ENCODE measurements at regions not wholly inside any gene's neighbourhood (a gene's known extent, or its start where the extent isn't known, plus 50 kb on each side); places are given as distances from the start of the nearest gene placed in this dataset.
"Not testable (repeated sequence)": the region's sequence is repeated elsewhere in the genome, so short reads cannot be mapped to it uniquely, and the experiment has no call there.

DNA sequence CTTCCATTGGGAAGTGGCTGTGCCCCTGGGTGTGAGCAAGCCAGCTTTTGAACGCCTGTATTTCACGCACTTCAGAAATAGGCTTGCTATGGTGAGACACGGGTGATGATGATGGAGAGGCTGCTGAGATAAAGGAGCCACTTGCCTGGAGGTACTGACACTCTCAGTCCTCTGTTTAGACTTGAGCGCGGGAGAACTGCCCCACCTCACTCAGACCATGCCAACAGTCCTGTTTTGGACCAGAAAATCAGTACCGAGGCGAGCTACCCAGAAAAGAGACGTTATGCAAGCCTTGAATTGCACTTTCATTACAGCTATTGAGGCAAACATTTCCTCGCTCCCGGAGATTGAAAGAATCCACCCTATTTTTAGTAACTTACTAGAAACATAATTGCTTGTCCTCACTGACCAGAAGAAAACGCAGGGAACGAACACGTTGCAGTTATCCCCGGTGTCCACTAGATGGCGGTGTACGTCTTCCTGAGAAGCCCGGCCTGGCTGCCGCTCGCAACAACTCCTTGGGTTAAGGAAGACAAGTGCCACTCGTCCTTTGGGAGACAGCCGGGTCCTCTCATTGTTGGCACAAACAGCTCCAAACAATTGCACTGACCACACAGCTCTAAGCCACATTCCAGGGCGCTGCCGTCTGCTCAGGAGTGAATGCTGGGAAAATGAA, 142.4 kb downstream of the PSAT1 start:
- Mint-ChIP-seq H3K36me3 (ENCODE audit: low read depth) (no peaks in the 10 kb centered on the region), H3K4me1 (ENCODE audit: low read depth) (peaks cover 4% of the 10 kb centered on the region), H3K9me3 (no peaks in the 10 kb centered on the region), H3K4me3 (no peak overlapping the region), H3K27ac (no peak overlapping the region), H3K27me3 (ENCODE audit: low read depth) (peaks cover 21% of the 10 kb centered on the region)
- CTCF ChIA-PET, result interaction anchor here (0.6 to 1.5 kb wide), 11 partner anchors 8 to 1426 kb away, joined by 3 to 11 read pairs (median 3); no protein-coding TSS in a partner anchor
- DNase-seq, result peak; percentile 79
- intact Hi-C loops (cut with micrococcal nuclease), result loop anchor here (1.0 kb wide), 1 partner anchor 163 kb away; no protein-coding TSS in a partner anchor

DNA sequence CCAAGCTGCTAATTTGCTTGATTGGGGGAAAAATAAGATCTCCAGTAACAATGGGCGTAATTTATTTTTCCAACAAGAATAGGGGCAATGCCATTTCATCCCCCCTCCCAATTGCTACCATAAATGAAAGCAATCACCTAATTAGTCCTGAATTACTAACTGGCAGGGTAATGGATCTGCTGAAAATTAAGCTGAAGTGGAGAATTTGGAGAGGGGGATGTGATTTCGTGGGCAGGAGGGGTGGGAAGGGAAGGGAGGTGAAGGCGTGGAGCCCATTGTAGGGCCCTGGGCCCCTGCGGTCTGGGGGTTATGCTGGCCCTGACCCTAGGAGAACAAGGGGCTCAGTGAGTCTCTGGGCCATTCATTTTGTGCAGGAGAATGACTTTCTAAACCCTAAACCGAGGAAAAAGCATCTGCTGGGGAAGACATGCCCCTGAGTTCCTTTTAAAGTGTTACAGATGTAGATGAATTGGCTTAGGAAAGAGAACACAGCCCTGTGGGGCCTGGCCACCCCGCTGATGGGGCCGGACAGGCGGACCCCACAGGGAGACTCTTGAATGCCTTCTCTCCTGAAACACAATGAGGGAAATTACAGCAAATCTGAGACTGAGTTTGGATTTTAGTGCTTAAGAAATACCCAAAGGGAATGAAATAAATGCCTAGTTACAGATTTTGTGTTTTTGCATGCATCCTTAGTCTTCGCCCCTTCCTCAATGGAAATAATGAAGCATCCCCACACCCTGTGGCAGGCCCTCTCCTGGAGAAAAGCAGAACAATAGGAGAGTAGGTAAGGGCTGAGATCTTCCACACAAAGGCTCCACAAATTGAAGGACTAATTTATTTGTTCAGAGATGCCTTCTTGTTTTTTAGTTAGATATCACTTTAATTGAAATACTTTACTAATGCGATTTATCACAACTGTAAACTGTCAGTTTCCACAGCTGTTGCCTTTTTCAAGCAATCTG, 143.2 kb downstream of the PSAT1 start:
- intact Hi-C loops (cut with micrococcal nuclease), result loop anchor here (1.0 kb wide), 1 partner anchor 162 kb away; no protein-coding TSS in a partner anchor
- no peaks in the 10 kb centered on the region for H3K9me3 Mint-ChIP-seq

DNA sequence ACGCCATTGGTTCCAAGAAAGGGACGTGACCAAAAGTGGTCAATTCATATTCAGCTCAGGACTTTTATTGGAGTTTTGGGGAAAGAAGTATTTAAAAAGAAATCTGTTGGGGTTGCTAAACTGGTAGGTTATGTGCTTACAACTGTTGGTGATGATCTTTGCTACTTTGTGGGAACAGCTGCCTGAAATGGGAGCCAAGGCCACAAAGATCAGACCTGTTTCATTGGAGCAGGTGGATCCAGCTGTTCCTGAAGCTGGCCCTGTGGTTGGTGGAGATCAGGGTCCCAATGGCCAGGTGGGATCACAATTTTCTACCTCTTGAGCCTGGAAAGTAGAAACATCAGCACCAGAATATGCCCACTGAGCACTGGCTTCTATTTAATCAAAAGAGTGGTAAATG, 144.5 kb downstream of the PSAT1 start:
- Mint-ChIP-seq H3K4me1 (ENCODE audit: low read depth) (peaks cover 4% of the 10 kb centered on the region), H3K4me3 (no peak overlapping the region), H3K27me3 (ENCODE audit: low read depth) (peaks cover 16% of the 10 kb centered on the region), H3K9me3 (no peaks in the 10 kb centered on the region), H3K27ac (no peak overlapping the region), H3K36me3 (ENCODE audit: low read depth) (no peaks in the 10 kb centered on the region)
- CTCF ChIA-PET, result interaction anchor here (0.6 kb wide), 1 partner anchor 909 kb away, joined by 4 read pairs; no protein-coding TSS in a partner anchor
- DNase-seq, result no peak
- intact Hi-C loops (cut with micrococcal nuclease), result no loop called here

More for the DNA sequence above, 143.2 kb downstream of the PSAT1 start:
- DNase-seq, result no peak
- CTCF ChIA-PET, result interaction anchor here (0.6 to 1.5 kb wide), 12 partner anchors 8 to 1425 kb away, joined by 3 to 11 read pairs (median 4); no protein-coding TSS in a partner anchor
- Mint-ChIP-seq H3K4me1 (ENCODE audit: low read depth) (peaks cover 4% of the 10 kb centered on the region), H3K36me3 (ENCODE audit: low read depth) (no peaks in the 10 kb centered on the region), H3K4me3 (no peak overlapping the region), H3K27me3 (ENCODE audit: low read depth) (peaks cover 18% of the 10 kb centered on the region), H3K27ac (no peak overlapping the region)

DNA sequence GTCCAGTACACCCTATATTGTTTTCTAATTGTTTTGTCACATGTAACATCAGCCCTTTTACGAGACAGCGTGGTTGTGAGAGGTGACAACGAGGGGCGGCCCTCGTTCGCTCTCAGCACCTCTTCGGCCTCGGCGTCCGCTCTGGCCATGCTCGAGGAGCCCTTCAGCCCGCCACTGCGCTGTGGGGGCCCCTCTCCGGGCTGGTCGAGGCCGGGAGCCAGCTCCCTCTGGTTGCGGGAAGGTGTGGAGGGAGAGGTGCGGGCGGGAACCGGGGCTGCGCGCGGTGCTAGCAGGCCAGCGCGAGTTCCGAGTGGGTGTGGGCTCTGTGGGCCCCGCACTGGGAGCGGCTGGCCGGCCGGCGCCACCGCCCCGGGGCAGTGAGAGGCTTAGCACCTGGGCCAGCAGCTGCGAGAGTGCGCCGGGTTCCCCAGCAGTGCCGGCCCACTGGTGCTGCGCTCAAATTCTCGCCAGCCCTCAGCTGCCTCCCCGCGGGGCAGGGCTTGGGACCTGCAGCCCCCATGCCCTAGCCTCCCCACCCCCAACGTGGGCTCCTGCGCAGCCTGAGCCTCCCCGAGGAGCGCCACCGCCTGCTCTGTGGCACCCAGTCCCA, 145.0 kb downstream of the PSAT1 start:
- H3K27me3 Mint-ChIP-seq (ENCODE audit: low read depth), result peaks cover 14% of the 10 kb centered on the region
- intact Hi-C loops (cut with micrococcal nuclease), result no loop called here
- H3K9me3 Mint-ChIP-seq, result no peaks in the 10 kb centered on the region
- H3K4me3 Mint-ChIP-seq, result no peak overlapping the region
- CTCF ChIA-PET, result interaction anchor here (0.6 kb wide), 1 partner anchor 73 kb away, joined by 3 read pairs; no protein-coding TSS in a partner anchor
- peaks cover 4% of the 10 kb centered on the region for H3K4me1 Mint-ChIP-seq (ENCODE audit: low read depth)
- no peak overlapping the region for H3K27ac Mint-ChIP-seq
- no peaks in the 10 kb centered on the region for H3K36me3 Mint-ChIP-seq (ENCODE audit: low read depth)
- DNase-seq, result no peak

DNA sequence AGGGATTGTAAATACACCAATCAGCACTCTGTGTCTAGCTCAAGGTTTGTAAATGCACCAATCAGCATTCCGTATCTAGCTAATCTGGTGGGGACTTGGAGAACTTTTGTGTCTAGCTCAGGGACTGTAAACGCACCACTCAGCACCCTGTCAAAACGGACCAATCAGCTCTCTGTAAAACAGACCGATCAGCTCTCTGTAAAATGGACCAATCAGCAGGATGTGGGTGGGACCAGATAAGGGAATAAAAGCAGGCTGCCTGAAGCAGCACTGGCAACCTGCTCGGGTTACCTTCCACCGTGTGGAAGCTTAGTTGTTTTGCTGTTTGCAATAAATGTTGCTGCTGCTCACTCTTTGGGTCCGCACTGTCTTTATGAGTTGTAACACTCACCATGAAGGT, 145.7 kb downstream of the PSAT1 start:
- H3K4me3 Mint-ChIP-seq; intact Hi-C loops (cut with micrococcal nuclease): not testable (repeated sequence)

DNA sequence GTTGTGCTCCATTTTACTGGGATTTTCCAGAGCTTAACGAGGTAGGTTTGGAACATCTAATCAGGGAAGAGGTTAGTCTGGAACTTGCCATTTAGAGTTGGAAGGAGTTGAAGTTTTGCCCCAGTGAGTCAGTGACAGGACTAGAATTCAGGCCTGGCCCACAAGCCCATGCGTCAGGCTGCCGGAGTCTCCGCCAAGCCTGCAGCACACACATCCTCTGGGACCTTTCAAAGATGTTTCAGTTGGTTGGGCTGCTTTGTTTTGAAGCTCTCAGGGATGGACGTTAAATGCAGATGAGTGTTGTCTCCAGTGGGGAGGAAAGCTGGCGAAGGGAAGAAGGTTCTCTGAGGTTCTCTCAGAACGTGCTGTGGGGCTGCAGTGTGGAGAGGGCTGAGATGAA, 147.0 kb downstream of the PSAT1 start:
- no peak overlapping the region for H3K4me3 Mint-ChIP-seq
- CTCF ChIA-PET, result interaction anchor here (0.6 kb wide), 1 partner anchor 34 kb away, joined by 3 read pairs; no protein-coding TSS in a partner anchor
- H3K27ac Mint-ChIP-seq, result no peak overlapping the region
- H3K27me3 Mint-ChIP-seq (ENCODE audit: low read depth), result peaks cover 11% of the 10 kb centered on the region
- intact Hi-C loops (cut with micrococcal nuclease), result no loop called here
- no peaks in the 10 kb centered on the region for H3K36me3 Mint-ChIP-seq (ENCODE audit: low read depth)
- peaks cover 1% of the 10 kb centered on the region for H3K9me3 Mint-ChIP-seq
- no peak for DNase-seq
- peaks cover 4% of the 10 kb centered on the region for H3K4me1 Mint-ChIP-seq (ENCODE audit: low read depth)

More for the DNA sequence above, 145.7 kb downstream of the PSAT1 start:
- H3K27ac Mint-ChIP-seq; H3K36me3 Mint-ChIP-seq (ENCODE audit: low read depth); H3K4me1 Mint-ChIP-seq (ENCODE audit: low read depth); DNase-seq; H3K9me3 Mint-ChIP-seq: not testable (repeated sequence)
- CTCF ChIA-PET, result interaction anchor here (0.6 kb wide), 1 partner anchor 73 kb away, joined by 3 read pairs; no protein-coding TSS in a partner anchor
- peaks cover 14% of the 10 kb centered on the region for H3K27me3 Mint-ChIP-seq (ENCODE audit: low read depth)

DNA sequence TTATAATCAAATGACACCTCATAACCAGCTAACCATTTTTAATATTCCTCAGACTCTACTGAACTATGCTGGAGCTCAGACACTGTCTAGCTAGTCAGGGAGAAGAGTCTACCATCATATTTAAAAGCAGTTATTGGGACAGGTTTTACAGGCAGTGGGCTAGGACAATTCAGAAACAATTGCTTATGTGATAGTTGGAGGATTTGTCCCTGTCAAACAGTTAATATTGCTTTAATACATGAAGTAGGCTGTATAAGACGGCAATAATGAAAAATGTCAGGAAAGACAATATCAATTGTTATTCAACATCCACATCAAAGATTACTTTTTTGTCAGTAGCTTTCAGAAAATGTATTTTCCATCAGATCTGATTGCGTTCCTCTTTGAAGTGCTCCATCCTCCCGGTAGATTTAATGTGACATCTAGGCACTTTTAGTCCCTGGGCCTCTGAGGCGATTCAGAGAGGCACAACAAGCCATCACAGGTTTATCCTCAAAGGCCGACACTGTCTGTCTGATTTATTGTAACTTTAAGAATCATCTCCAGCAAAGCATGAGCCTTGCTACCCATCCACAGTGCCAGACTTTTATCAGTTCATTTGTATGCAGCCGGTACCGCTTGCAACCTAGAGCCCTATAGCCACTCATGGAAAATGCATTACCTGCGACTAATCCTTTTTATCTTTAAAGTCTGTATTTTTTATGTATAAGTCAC, 152.2 kb downstream of the PSAT1 start:
- DNase-seq, result no peak
- Mint-ChIP-seq H3K4me3 (no peak overlapping the region), H3K9me3 (peaks cover 1% of the 10 kb centered on the region), H3K4me1 (ENCODE audit: low read depth) (no peaks in the 10 kb centered on the region), H3K36me3 (ENCODE audit: low read depth) (no peaks in the 10 kb centered on the region), H3K27me3 (ENCODE audit: low read depth) (peaks cover 7% of the 10 kb centered on the region), H3K27ac (no peak overlapping the region)
- CTCF ChIA-PET, result interaction anchor here (1.6 kb wide), 1 partner anchor 10 kb away, joined by 4 read pairs; no protein-coding TSS in a partner anchor
- intact Hi-C loops (cut with micrococcal nuclease), result no loop called here

DNA sequence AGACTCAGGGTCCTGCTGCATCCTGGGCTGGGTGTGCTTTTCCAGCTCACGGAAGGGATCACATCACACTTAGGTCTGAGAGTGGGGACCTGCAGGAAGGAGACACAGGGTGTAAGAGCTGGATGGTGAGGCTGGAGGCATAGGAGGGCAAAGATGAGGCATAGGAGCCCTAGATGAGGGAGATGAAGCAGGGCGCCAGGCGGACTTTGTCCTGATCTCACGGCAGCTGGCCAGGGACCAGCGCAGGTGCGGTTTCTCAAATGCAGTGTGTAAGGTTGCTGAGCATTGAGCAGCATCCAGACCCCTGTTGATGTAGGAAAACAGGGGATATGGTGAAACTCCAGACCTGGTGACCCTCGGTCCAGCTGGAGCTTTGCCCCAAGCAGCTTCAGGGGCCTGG, 156.5 kb downstream of the PSAT1 start:
- no peak overlapping the region for H3K4me3 Mint-ChIP-seq

DNA sequence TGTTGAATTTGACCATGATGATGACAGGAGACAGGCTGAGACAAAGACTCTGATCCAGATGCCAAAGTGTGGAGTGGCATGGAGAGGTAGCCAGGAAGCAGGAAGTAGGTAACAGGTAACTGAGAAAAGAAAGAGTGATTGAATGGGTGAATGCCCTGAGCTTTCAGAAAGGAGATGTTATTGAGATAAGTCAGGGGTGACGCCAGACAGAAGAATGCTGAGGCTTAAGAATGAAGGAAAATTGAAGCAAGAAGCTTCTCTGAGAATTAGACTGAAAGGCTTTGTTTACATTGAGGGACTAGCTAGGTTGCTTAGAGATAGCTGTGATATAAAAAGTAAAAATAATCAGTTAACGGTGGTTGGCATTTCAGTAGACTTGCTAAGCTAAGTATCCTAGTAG, 165.7 kb downstream of the PSAT1 start:
- Mint-ChIP-seq H3K27me3 (ENCODE audit: low read depth) (peaks cover 6% of the 10 kb centered on the region), H3K4me1 (ENCODE audit: low read depth) (no peaks in the 10 kb centered on the region), H3K4me3 (no peak overlapping the region), H3K36me3 (ENCODE audit: low read depth) (no peaks in the 10 kb centered on the region), H3K9me3 (peaks cover 5% of the 10 kb centered on the region), H3K27ac (no peak overlapping the region)
- intact Hi-C loops (cut with micrococcal nuclease), result no loop called here
- CTCF ChIA-PET, result interaction anchor here (2.0 kb wide), 1 partner anchor 23 kb away, joined by 6 read pairs; no protein-coding TSS in a partner anchor
- DNase-seq, result no peak

More for the DNA sequence above, 156.5 kb downstream of the PSAT1 start:
- Mint-ChIP-seq H3K4me1 (ENCODE audit: low read depth) (no peaks in the 10 kb centered on the region), H3K27ac (no peak overlapping the region), H3K27me3 (ENCODE audit: low read depth) (peaks cover 5% of the 10 kb centered on the region), H3K9me3 (no peaks in the 10 kb centered on the region), H3K36me3 (ENCODE audit: low read depth) (no peaks in the 10 kb centered on the region)
- intact Hi-C loops (cut with micrococcal nuclease), result no loop called here
- CTCF ChIA-PET, result no interaction called here
- DNase-seq, result no peak

DNA sequence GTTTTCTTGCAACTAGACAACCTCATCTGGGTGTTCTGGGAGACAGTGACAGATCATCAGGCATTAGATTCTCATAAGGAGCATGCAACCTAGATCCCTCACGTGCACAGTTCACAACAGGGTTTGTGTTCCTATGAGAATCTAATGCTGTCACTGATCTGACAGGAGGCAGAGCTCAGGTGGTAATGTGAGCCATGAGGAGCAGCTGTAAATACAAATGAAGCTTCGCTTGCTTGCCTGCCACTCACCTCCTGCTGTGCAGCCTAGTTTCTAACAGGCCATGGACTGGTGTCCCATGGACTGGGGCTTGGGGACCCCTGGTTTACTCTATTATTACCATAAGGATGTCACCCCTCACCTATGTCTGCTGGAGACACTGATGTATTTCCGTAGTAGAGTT, 166.8 kb downstream of the PSAT1 start:
- Mint-ChIP-seq H3K27ac (no peak overlapping the region), H3K36me3 (ENCODE audit: low read depth) (no peaks in the 10 kb centered on the region), H3K9me3 (peaks cover 5% of the 10 kb centered on the region), H3K4me3 (no peak overlapping the region), H3K27me3 (ENCODE audit: low read depth) (peaks cover 6% of the 10 kb centered on the region), H3K4me1 (ENCODE audit: low read depth) (no peaks in the 10 kb centered on the region)
- CTCF ChIA-PET, result interaction anchor here (2.0 kb wide), 1 partner anchor 24 kb away, joined by 6 read pairs; no protein-coding TSS in a partner anchor
- intact Hi-C loops (cut with micrococcal nuclease), result no loop called here
- no peak for DNase-seq

DNA sequence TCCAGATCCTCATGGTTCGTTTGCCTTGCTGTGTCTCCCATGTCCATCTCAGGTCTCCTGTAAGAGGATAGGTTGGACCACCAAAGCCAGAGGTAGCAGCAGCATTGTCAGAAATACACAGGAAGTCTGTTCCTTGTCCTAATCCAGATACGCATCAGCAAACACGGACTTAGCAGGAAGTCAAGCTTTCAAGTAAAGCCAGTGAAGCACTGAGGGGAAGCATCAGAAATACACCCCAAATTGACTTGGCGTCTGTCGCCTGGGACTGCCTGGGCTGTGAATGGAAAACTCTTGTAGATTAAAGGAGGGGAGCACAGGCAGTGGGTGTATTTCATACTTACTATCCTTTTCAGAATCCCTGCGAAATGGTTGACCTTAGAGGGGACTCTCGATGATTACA, 171.3 kb downstream of the PSAT1 start:
- CTCF ChIA-PET, result no interaction called here
- peaks cover 5% of the 10 kb centered on the region for H3K27me3 Mint-ChIP-seq (ENCODE audit: low read depth)
- H3K36me3 Mint-ChIP-seq (ENCODE audit: low read depth), result no peaks in the 10 kb centered on the region
- intact Hi-C loops (cut with micrococcal nuclease), result no loop called here
- no peaks in the 10 kb centered on the region for H3K4me1 Mint-ChIP-seq (ENCODE audit: low read depth)
- DNase-seq, result no peak
- H3K27ac Mint-ChIP-seq, result no peak overlapping the region
- H3K4me3 Mint-ChIP-seq, result no peak overlapping the region
- H3K9me3 Mint-ChIP-seq, result no peaks in the 10 kb centered on the region

All from activated naive CD4-positive, alpha-beta T cell treated with anti-CD3 and anti-CD28 coated beads for 36 hours (primary cell).